ENCODE measurements at regions not wholly inside any gene's neighbourhood (a gene's known extent, or its start where the extent isn't known, plus 50 kb on each side); places are given as distances from the start of the nearest gene placed in this dataset.

DNA sequence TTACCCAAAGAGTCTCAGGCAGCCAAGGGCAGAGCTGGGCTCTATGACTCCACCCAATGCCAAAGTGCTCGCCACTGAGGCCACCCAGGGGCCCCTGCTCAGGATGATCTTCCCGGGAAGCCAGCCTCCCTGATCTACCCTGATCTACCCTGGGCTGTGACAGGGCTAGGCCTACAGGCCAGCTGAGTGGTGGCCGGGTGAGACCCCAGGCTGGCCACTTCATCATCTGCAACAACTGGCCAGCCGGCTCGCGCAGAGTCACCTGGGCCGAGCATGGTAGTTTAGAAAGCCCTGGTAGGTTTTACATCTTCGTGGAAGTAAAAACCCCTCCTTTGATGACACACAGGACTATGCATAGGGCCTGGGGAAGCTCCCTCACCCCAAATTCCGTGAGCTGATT is 276.3 kb downstream of the NDUFA10 start:
- TF ChIP-seq, protein P1, sequence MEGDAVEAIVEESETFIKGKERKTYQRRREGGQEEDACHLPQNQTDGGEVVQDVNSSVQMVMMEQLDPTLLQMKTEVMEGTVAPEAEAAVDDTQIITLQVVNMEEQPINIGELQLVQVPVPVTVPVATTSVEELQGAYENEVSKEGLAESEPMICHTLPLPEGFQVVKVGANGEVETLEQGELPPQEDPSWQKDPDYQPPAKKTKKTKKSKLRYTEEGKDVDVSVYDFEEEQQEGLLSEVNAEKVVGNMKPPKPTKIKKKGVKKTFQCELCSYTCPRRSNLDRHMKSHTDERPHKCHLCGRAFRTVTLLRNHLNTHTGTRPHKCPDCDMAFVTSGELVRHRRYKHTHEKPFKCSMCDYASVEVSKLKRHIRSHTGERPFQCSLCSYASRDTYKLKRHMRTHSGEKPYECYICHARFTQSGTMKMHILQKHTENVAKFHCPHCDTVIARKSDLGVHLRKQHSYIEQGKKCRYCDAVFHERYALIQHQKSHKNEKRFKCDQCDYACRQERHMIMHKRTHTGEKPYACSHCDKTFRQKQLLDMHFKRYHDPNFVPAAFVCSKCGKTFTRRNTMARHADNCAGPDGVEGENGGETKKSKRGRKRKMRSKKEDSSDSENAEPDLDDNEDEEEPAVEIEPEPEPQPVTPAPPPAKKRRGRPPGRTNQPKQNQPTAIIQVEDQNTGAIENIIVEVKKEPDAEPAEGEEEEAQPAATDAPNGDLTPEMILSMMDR (IDR thresholded peaks at IDR 0.05; ENCODE audit: unreplicated experiment): no peak
- H3K4me1 Mint-ChIP-seq (ENCODE audit: insufficient read depth, unreplicated experiment): no peaks in the 10 kb centered on the region
- H3K36me3 Mint-ChIP-seq (ENCODE audit: insufficient read depth, unreplicated experiment): peaks cover 6% of the 10 kb centered on the region
- no peaks in the 10 kb centered on the region for H3K9me3 Mint-ChIP-seq (ENCODE audit: unreplicated experiment)
- intact Hi-C loops (cut with micrococcal nuclease): no loop called here
- CTCF ChIA-PET: no interaction called here
- no peak overlapping the region for H3K4me3 Mint-ChIP-seq (ENCODE audit: unreplicated experiment)
- no peak overlapping the region for H3K27ac Mint-ChIP-seq (ENCODE audit: low read depth, unreplicated experiment)
- no TSS peak for BruUV-seq (replicated peaks)
- no peak for DNase-seq (ENCODE audit: unreplicated experiment)
- H3K27me3 Mint-ChIP-seq (ENCODE audit: insufficient read depth, unreplicated experiment): peaks cover 16% of the 10 kb centered on the region
- POLR2A ChIA-PET: interaction anchor here (0.5 kb wide), 1 partner anchor 9 kb away, joined by 3 read pairs; no protein-coding TSS in a partner anchor

DNA sequence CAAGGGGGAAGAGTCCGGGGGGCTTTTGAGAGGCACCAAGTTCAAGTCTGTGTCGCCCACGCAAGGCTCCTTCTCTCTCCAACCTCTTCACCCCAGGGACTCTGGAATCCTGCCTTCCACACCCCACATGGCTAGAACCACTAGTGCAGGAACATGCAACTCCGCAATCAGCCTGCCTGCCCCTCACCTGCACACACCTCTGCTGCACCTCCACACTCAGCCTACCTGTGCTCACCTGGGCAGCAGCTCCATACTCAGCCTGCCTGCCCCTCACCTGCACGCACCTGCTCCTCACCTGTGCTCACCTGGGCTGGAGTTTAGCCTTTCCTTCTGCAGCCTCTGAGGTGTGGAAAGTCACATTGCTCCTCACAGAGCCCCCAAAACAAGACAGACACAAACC is 277.4 kb downstream of the NDUFA10 start:
- H3K27ac Mint-ChIP-seq (ENCODE audit: low read depth, unreplicated experiment): no peak overlapping the region
- BruUV-seq (replicated peaks): no TSS peak
- CTCF ChIA-PET: no interaction called here
- POLR2A ChIA-PET: no interaction called here
- intact Hi-C loops (cut with micrococcal nuclease): no loop called here
- H3K27me3 Mint-ChIP-seq (ENCODE audit: insufficient read depth, unreplicated experiment): peaks cover 14% of the 10 kb centered on the region
- H3K4me1 Mint-ChIP-seq (ENCODE audit: insufficient read depth, unreplicated experiment): no peaks in the 10 kb centered on the region
- H3K9me3 Mint-ChIP-seq (ENCODE audit: unreplicated experiment): no peaks in the 10 kb centered on the region
- TF ChIP-seq, protein P1 (IDR thresholded peaks at IDR 0.05; ENCODE audit: unreplicated experiment): no peak
- peaks cover 6% of the 10 kb centered on the region for H3K36me3 Mint-ChIP-seq (ENCODE audit: insufficient read depth, unreplicated experiment)
- no peak overlapping the region for H3K4me3 Mint-ChIP-seq (ENCODE audit: unreplicated experiment)
- DNase-seq (ENCODE audit: unreplicated experiment): no peak

- Mint-ChIP-seq H3K4me1 (ENCODE audit: insufficient read depth, unreplicated experiment) (no peaks in the 10 kb centered on the region), H3K27me3 (ENCODE audit: insufficient read depth, unreplicated experiment) (peaks cover 14% of the 10 kb centered on the region), H3K27ac (ENCODE audit: low read depth, unreplicated experiment) (no peak overlapping the region), H3K4me3 (ENCODE audit: unreplicated experiment) (no peak overlapping the region), H3K9me3 (ENCODE audit: unreplicated experiment) (no peaks in the 10 kb centered on the region), H3K36me3 (ENCODE audit: insufficient read depth, unreplicated experiment) (peaks cover 6% of the 10 kb centered on the region)
- TF ChIP-seq, protein P1 (IDR thresholded peaks at IDR 0.05; ENCODE audit: unreplicated experiment): no peak
- intact Hi-C loops (cut with micrococcal nuclease): no loop called here
- DNase-seq (ENCODE audit: unreplicated experiment): no peak
- CTCF ChIA-PET: no interaction called here
- BruUV-seq (replicated peaks): no TSS peak
- POLR2A ChIA-PET: no interaction called here
These were observed 277.9 kb downstream of the NDUFA10 start for GRCh38 chr2:239747274-239747673.

DNA sequence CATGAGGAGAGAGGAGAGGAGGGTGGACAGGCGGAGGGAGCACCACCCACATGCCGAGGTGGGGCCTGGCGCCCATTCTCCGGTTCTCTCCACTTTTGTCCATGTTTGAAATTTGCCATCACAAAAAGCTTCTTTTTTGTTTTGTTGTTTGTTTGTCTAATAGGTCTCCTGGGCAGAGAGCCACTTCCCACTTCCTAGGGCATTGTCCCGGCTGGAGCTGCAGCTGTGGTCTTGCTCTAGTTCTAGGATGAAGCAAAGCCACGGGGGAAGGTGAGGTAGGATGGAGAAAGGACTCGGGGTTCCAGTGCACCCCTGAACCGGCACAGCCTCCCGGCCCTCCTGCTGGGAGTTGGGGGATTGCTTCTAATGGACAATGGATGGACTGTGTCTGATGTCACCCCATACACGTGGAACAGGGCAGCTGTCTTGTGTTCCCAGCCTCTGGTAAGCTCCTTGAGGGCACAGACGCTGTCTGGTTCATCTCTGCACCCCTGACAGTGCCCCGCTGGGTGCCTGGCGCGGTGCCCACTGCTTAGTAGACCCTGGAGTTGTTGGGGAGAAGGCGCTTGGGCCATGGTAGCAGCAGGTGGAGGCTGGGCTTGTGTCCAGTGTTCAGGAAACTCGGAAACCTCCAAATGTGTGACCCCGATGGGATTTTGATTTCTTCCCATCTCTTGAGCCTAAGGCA is 278.4 kb downstream of the NDUFA10 start:
- CTCF ChIA-PET: interaction anchor here (0.6 kb wide), 1 partner anchor 77 kb away, joined by 3 read pairs; no protein-coding TSS in a partner anchor
- BruUV-seq (replicated peaks): no TSS peak
- Mint-ChIP-seq H3K4me1 (ENCODE audit: insufficient read depth, unreplicated experiment) (no peaks in the 10 kb centered on the region), H3K27ac (ENCODE audit: low read depth, unreplicated experiment) (no peak overlapping the region), H3K36me3 (ENCODE audit: insufficient read depth, unreplicated experiment) (peaks cover 6% of the 10 kb centered on the region), H3K27me3 (ENCODE audit: insufficient read depth, unreplicated experiment) (peaks cover 14% of the 10 kb centered on the region), H3K9me3 (ENCODE audit: unreplicated experiment) (no peaks in the 10 kb centered on the region), H3K4me3 (ENCODE audit: unreplicated experiment) (no peak overlapping the region)
- TF ChIP-seq, protein P1 (IDR thresholded peaks at IDR 0.05; ENCODE audit: unreplicated experiment): no peak
- DNase-seq (ENCODE audit: unreplicated experiment): no peak
- POLR2A ChIA-PET: no interaction called here
- intact Hi-C loops (cut with micrococcal nuclease): no loop called here

Data from MCF 10A (cell line).